ENCODE measurements at regions not wholly inside any gene's neighbourhood (a gene's known extent, or its start where the extent isn't known, plus 50 kb on each side); places are given as distances from the start of the nearest gene placed in this dataset.

GRCh38 chr11:121838571-121838970, 277.4 kb downstream of the BLID start:
- TF ChIP-seq CTCF (IDR thresholded peaks at IDR 0.05; ENCODE audit: poor library complexity, severe bottlenecking) (no peak), EP300 (conservative IDR thresholded peaks at IDR 0.05; ENCODE audit: poor library complexity, severe bottlenecking) (no peak), REST (IDR thresholded peaks at IDR 0.05; ENCODE audit: borderline replicate concordance) (no peak)

Measured in neural cell (in vitro differentiated cells).